ENCODE measurements at regions not wholly inside any gene's neighbourhood (a gene's known extent, or its start where the extent isn't known, plus 50 kb on each side); places are given as distances from the start of the nearest gene placed in this dataset.

DNA sequence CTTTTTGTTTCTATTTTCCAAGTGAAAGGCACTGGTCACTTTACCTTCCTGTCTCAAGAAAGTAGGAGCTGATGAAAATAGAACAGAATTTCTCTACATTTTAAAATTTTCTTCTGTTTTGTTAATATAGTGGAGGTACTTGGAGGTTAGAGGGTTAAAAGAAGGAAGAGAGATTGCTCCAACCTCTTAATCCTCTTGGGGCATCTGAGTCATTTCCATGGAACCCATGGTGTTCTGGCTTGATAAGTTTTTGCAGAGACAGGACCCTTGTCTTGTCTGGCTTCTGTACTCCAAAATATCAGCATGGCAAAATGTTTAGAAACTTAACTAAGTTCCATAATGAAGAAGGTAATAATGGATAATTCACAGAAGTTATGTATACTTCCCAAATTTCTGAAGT lies 727.2 kb downstream of the C4orf33 start:
- no peak for TF ChIP-seq POLR2A (IDR thresholded peaks at IDR 0.05)
- TF ChIP-seq, protein P1, sequence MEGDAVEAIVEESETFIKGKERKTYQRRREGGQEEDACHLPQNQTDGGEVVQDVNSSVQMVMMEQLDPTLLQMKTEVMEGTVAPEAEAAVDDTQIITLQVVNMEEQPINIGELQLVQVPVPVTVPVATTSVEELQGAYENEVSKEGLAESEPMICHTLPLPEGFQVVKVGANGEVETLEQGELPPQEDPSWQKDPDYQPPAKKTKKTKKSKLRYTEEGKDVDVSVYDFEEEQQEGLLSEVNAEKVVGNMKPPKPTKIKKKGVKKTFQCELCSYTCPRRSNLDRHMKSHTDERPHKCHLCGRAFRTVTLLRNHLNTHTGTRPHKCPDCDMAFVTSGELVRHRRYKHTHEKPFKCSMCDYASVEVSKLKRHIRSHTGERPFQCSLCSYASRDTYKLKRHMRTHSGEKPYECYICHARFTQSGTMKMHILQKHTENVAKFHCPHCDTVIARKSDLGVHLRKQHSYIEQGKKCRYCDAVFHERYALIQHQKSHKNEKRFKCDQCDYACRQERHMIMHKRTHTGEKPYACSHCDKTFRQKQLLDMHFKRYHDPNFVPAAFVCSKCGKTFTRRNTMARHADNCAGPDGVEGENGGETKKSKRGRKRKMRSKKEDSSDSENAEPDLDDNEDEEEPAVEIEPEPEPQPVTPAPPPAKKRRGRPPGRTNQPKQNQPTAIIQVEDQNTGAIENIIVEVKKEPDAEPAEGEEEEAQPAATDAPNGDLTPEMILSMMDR (IDR thresholded peaks at IDR 0.05): no peak

Data from testis (tissue), 2 donors.